ENCODE measurements at regions not wholly inside any gene's neighbourhood (a gene's known extent, or its start where the extent isn't known, plus 50 kb on each side); places are given as distances from the start of the nearest gene placed in this dataset.

- DNase-seq, result no peak
These were observed 161.3 kb downstream of the ZNF281 start for GRCh38 chr1:200248541-200248940.

DNA sequence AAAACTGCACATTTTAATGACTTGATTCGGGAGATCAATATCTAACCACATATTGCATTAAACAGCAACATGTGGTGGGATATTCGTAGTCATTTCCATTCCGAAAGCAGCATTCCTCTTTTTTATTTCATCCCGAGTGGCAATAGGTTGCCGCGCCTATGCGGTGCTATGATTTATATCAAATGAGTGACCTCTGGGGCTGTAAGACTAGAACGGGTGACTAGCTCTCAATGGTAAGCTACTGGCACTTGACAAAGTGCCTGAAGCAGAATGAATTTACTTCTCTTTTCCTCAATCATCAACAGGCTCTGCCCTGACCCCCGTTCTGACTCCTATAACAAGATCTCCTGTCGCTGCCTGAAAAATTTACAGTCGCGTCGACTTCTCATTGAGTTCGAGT lies 162.3 kb downstream of the ZNF281 start:
- peak; percentile 47 for DNase-seq

DNA sequence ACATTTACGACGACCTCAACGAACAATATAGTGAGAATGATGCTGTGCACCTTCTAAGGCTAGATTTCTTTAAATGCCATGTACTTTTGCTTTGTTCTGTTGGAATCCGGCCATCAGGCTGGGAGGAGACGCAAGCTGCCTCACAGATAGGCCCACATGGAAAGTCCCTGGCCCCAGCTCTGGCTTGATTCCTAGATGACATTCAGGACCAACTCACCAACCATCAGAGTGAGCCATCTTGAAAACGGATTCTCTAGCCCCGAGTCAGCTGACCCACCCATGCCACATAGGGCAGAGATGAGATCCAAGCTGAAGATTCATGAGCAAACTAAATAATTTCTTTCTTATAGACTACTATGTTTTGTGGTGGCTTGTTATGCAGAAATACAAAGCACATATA lies 164.4 kb downstream of the ZNF281 start:
- DNase-seq, result peak; percentile 66

GRCh38 chr1:200243042-200243437 lies 166.8 kb downstream of the ZNF281 start:
- DNase-seq, result no peak

DNA sequence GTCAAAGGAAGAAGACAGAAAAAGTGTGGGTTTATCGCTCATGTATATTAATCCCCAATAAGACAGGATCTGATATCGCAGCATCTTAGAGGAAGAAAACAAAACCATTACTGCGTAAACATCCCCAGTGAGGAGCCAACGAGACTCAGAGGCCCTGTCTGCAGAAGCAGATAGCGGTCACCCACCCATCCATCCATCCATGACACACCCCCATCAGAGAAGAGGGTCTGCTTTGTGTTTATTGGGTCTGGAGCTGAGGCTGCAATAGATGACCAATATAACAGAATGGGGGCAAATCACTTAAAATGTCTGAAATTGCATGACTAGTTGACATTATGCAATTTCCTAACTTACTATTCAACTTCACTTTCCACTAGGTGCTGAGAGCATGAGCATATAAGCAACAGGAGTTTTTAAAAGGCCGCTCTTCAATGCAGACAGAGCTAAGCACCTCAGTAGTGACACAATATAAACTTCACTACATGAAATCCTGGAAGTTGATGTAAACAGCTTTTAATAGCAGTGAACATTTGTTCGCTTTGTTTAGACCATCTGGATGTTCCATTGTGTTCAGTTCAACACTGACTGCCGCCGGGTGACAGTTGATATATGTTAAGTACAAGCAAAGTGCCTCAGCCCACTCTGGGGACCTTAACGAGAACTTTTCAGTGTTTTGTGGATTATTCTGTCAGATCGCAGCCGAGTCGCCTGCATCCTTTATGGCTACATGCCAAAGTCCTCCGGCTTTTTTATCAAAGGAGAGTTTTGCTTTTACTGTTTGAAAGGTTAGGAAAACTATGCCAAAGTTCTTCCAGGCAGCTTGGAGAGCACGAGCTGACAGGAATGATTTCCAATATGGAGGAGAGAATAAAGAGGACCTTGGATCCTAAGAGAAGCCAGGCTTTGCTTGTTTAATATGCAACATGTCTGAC lies 167.5 kb downstream of the ZNF281 start:
- no peak for DNase-seq

DNA sequence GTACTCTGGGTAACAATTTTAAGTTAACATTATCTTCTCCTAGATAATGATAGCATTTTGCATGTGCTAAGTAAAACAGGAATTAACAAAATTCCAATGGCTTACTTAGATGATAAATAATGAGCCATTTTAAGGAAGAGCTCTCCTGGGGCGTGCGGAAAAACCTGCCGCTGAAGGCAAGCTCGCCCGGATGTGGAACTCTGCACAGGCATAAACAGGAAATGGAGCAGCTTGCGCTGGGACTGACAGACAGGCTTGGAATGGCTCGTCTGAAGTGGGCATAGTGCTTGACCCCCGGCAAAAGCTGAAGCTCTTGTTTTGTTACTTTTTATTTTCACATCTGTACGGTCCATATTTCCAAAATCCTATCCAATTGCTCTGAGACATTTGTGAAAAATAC lies 169.2 kb downstream of the ZNF281 start:
- DNase-seq, result no peak

DNA sequence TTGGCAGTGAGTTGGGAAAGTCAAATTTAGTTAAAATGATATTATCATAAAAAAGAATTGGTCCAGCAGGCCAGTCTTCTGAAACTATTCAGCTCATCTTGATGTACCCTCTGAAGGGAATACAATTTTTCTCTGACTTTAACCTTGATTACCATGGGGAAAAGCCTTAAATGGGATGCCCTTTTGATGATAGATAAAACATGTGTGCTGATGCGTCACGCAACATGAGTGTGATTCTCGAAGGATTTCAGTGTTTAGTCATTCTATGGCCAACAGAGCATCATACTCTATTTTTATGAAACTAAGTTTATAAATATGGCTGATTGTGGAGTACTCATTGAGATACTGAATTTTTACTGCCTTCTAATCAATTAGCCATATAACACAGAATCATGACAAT lies 171.5 kb downstream of the ZNF281 start:
- DNase-seq, result peak; percentile 65

DNA sequence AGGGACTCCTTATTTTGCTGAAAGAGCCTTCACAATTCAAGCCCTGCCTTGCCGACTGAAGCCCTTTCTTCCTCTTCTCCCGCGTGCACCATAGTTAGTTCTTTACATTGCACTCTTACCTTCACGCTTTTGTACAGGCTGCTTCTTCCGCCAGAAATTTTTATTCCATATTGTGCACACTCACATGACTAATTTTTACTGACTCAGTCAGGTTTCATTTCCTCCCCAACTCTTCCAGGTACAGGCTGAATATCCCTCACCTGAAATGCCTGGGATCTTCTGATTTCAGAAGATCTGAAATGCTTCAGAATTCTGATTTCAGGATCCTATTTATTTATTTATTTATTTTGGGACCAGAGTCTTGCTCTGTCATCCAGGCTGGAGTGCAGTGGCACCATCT lies 172.8 kb downstream of the ZNF281 start:
- no peak for DNase-seq

DNA sequence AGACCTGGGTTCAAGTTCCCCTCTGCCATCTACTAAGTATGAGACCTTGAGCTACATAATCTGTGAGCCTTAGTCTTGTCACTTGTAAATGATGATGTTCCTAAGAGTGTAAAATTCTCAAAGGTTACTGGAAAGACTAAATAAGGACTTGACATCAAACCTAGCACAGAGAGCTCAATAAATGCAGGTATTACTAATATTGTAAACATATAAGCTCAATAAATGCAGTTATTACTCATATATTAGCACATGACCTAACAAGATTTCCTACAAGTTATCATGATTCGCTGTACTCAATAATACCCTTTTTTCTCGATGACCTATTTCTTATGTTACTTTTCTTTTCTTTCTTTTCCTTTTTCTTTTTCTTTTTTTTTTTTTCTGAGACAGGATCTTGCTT lies 174.9 kb downstream of the ZNF281 start:
- DNase-seq, result no peak

- peak; percentile 93 for DNase-seq
These were observed 176.4 kb downstream of the ZNF281 start for GRCh38 chr1:200233393-200233792.

DNA sequence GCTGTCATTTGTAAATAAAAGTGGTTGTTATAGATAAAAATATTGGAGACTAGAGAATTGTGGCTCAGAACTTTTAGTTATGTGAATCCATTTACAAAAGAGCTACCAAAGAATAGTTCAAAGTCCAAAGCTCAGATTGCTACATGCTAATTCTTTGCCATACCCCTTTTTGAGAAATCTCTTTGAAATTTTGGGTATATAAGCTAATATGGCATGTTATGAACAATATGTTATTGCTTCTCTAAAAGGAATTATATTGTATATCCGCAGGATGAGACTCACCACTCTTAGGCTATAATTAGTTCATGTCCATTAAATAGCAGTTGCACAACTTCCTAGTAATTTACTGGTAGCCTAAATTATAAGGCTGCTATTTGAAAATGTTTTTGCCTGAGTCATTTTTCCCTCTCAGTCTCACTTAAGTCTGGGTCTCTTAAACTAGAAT lies 178.0 kb downstream of the ZNF281 start:
- peak; percentile 91 for DNase-seq

DNA sequence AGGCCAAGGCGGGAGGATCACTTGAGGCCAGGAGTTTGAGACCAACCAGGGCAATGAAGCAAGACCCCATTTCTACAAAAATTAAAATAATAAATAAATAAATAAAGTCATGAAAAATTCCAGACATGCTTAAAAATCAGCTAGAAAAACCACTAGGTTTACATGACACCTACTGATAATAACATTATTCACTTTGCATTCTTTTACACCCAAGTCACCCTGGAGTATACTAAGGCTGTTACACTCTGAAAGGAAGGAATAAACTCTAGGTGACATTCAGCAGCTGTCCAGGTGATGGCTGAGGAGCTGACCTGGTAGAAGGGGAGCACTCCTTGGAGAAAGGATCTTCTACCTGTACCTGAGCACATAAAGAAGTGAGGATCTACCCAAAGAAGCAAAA lies 179.2 kb downstream of the ZNF281 start:
- DNase-seq, result peak; percentile 51

DNA sequence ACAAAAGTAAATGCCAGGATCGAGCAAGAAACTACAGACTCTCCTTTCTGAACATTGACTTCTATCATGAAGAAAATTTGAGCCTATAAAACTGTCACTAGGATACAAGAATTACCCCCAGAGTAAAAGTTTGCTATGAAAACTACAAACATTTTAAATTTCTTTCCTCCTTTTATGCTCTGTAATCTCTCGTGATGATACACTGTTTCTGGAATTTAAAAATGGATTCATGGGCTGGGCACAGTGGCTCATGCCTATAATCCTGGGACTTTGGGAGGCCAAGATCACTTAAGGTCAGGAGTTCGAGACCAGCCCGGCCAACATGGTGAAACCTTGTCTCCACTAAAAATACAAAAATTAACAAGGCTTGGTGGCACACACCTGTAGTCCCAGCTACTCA lies 181.3 kb downstream of the ZNF281 start:
- DNase-seq, result peak; percentile 54

DNA sequence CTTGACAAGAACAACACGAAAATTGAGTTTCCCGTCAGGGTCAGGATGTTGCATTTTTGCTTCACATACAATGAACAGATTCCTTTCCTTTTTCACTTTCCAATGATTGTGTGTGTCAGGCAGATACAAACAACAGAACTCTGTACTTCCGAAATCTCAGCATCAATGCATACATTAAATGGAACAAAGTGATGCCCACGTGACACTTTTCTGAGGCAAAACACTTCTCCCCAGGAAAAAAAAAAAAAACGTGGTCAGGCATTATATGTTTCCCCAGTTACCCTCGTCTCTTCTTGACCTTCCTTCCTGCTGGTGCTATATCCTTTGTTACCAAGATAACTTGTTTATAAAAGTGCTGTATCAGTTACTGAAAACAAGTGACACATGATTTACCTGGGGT lies 181.8 kb downstream of the ZNF281 start:
- DNase-seq, result no peak
